NCI-H1930 (cell line): ENCODE measurements at regions not wholly inside any gene's neighbourhood (a gene's known extent, or its start where the extent isn't known, plus 50 kb on each side); places are given as distances from the start of the nearest gene placed in this dataset.
"Not testable (repeated sequence)": the region's sequence is repeated elsewhere in the genome, so short reads cannot be mapped to it uniquely, and the experiment has no call there.

Experiments
- DNase-seq, 2 experiments: peaks; one replicate each; lab custom pipeline; 2025; lab: John Stamatoyannopoulos, UW

DNA sequence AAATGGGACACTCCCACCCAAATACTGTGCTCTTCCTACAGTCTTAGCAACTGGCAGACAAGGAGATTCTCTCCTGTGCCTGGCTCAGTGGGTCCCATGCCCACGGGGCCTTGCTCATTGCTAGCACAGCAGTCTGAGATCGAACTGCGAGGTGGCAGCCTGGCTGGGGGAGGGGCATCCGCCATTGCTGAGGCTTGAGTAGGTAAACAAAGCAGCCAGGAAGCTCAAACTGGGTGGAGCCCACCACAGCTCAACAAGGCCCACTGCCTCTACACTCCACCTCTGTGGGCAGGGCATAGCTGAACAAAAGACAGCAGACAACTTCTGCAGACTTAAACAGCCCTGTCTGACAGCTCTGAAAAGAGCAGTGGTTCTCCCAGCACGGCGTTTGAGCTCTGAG lies 174.8 kb downstream of the COL12A1 start:
- not testable (repeated sequence) for DNase-seq

GRCh38 chr6:75029333-75029732 lies 176.5 kb downstream of the COL12A1 start:
- no peak for DNase-seq

DNA sequence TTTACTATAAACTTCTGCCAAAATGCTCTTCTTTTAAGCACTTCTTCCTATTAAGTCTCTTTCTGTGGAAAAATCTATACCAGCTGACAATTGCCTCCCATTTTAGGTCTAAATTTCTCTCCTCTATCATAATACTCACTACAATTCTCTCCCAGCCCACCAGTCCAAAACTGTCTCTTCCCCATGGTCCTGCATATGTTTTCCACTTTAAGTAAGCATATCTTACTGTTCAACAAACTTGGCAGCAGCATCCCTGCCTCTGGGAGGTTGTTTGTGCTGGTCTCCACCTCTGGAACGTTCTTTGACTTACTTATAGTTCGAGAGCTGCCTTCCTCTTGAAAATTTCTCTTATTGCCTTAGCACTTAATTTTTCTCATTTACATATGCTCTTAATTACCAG lies 180.5 kb downstream of the COL12A1 start:
- DNase-seq: no peak

DNA sequence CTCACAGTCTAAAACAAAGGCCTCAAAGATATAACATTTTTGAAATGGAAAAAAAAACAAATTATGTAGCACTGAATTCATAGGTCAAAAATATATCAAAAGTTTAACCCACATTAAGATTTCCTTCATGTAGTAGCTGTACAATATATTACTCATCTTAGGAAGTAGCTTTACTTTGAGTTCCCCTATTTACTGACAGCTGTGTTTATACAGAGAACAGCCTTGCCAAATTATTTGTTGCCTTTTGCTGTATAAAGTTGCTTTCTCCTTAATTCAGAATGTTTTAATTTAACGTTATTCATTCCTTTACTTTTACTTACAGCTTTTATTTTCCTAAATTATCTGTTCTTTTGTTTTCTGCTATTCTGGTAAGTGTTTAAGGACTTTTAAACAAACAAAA lies 181.0 kb downstream of the COL12A1 start:
- no peak for DNase-seq

- no peak for DNase-seq
These were observed 182.2 kb downstream of the COL12A1 start for GRCh38 chr6:75023634-75024033.

DNA sequence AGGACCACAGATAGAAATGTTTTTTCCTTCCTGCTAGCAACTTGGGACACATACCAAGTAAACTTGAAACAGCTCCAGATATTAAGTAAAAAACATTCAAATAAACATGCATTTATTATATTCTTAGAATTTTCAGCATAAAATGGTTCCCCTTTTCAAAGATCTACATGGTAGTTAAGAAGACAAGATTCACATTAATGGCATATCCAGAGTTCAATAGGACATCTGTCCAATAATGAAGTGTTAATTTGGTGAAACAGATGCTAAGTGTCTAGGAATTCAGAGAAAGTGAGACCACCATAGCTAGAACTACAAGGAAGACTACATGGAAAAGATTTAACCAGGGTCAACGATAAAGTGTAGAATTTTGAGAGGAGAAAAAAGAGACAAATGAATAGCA lies 184.9 kb downstream of the COL12A1 start:
- DNase-seq: no peak

- DNase-seq: no peak
These were observed 185.5 kb downstream of the COL12A1 start for GRCh38 chr6:75020376-75020775.

GRCh38 chr6:75012018-75012417 lies 193.8 kb downstream of the COL12A1 start:
- DNase-seq: no peak

GRCh38 chr6:75003984-75004383 lies 201.9 kb downstream of the COL12A1 start:
- DNase-seq: not testable (repeated sequence)

DNA sequence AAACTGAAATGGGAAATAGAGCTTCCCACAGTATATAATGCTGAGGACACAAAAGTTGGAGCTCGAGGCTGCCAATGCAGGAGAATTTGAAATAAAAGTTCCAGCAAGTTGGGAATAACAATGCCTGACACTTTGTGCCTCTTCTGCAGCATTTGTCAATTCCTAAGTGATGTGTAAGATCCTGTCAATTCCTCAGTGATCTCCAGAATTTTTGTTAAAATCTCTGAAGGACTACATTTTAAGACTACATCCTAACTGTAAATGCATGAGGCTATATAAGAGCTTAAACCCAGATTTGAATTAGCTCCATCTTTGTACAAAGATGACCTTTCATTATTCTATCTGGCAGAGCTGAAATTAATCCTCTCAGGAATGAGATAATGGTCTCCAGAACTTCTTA lies 208.2 kb downstream of the COL12A1 start:
- DNase-seq: no peak

DNA sequence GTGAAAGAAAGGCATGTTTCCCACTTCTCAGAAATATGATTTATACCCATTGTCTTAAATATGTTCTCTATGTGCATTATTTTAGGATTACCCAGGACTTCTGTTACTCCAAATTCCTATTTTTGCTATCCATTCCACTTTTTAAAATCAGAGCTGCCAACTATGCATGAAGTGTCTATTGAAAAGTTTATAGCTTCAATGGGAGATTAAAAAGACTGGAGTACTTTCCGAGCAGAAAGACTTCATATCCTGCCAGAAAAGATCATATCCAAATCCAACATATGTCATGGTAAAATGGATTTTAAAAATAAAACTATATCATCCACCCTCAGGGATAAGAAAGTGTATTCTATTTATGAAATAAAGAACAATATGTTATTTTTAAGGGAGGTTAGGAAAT lies 212.7 kb downstream of the COL12A1 start:
- DNase-seq: no peak

DNA sequence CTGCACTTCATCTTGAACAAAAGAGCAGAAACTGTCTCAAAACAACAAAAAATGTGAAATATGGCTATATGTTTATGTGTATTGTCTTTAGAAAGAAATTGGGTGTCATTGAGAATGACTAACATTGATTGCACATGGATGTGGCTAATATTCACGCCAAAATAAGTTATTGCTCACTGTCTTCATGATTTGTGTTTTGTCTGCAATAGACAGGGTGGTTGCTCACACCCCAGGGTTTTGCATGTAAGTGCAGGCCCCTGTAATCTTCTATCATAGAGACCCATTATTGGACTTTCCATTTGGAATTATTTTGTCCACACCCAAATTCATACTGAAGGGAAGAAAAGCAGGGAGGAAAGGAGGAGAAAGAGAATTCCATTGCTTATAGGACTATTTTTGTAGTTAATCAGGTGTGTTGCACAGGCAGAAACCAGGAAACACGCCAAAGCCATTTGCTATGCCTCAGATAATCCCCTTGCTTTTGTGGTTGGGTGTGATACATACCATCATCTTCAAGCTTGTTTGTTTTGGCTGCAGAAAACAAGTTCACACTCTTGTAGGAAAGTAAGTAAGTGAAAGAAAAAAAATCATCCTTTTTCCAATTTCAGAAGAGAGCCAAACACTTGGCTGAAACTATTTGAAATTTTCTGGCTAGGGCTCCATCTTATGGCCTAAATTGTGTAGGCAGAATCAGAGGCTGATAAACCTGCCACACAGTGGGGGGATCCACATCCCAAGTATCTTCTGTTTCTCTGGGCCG lies 214.1 kb downstream of the COL12A1 start:
- DNase-seq: no peak

DNA sequence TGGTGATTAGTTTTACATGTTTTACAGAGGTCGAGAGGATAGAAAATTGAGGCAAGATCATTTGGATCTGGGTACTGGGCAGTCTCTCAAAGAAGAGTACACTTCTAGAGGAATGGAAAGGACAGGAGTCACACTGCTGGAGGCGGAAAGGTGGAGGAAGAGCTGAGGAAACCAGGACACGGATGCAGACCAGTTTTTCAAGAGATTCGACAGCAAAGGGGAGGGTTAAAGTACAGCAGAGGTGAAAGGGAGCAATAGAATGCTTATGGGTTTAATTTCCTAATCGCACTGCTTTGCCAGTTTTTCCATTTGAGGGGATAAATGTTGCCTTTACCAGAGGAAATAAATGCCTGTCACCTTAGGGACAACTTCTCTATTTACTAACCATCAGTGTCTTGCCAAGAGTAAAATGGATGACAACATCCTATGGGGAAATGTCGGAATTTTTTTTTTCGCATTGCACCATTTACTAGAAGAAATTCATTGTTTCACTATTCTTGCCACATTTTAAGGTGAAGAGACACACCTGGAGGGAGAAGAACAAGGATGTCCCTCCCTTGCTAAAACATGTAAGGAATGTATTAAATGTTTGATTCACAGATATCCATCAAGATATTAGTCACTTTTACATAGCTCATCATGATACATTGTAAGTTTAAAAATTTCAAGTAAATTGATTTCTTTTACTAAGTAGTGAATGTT lies 226.6 kb downstream of the COL12A1 start:
- DNase-seq: no peak

GRCh38 chr6:74976701-74977100 lies 229.2 kb downstream of the COL12A1 start:
- DNase-seq: no peak

- DNase-seq: no peak
These were observed 229.8 kb downstream of the COL12A1 start for GRCh38 chr6:74976026-74976425.

GRCh38 chr6:74973591-74973990 lies 232.3 kb downstream of the COL12A1 start:
- DNase-seq: no peak

GRCh38 chr6:74971633-74972032 lies 234.2 kb downstream of the COL12A1 start:
- no peak for DNase-seq

GRCh38 chr6:74969591-74970267 lies 236.1 kb downstream of the COL12A1 start:
- DNase-seq: no peak

GRCh38 chr6:74967821-74968220 lies 238.0 kb downstream of the COL12A1 start:
- DNase-seq: no peak

DNA sequence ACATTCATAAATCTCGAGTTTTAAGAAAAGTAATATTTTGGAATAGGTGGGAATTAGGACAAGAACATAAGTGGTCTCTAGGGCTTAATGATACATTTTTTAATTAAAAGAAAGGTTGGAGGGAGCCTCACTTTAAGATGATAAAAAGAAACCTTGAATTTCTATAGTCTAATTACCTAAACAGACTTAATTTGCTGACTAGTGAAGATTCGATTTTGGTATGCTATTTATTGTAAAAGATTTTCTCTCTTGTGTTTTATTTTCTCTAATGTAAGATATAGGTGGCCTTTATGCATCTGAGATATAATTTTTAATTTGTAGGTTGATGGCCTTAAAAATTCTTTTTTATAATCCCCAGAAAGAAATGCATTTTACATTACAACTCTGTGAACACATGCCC lies 239.1 kb downstream of the COL12A1 start:
- DNase-seq: no peak

DNA sequence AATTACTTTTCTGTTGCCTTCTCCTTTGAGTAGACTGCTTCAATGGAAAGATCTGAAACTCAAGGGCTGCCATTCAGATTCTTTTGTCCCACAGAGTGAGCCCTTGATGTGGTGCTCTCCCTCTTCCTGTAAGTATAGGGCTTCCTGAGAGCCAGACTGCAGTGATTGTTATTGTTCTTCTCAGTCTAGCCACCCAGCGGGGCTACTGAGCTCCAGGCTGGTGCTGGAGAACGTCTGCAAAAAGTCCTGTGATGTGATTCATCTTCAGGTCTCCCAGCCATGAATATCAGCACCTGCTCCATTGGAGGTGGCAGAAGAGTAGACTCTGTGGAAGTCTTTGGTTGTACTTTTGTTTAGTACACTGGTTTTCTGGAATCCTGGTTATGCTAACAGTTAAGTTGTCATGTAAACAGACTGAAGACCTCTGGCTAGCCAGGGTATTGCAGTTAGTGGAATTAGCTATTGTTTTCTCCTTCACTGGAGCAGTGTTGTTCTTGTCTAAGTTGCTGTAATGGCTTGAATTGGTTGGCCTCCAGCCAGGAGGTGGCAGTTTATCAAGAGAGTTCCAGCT lies 240.9 kb downstream of the COL12A1 start:
- no peak for DNase-seq

DNA sequence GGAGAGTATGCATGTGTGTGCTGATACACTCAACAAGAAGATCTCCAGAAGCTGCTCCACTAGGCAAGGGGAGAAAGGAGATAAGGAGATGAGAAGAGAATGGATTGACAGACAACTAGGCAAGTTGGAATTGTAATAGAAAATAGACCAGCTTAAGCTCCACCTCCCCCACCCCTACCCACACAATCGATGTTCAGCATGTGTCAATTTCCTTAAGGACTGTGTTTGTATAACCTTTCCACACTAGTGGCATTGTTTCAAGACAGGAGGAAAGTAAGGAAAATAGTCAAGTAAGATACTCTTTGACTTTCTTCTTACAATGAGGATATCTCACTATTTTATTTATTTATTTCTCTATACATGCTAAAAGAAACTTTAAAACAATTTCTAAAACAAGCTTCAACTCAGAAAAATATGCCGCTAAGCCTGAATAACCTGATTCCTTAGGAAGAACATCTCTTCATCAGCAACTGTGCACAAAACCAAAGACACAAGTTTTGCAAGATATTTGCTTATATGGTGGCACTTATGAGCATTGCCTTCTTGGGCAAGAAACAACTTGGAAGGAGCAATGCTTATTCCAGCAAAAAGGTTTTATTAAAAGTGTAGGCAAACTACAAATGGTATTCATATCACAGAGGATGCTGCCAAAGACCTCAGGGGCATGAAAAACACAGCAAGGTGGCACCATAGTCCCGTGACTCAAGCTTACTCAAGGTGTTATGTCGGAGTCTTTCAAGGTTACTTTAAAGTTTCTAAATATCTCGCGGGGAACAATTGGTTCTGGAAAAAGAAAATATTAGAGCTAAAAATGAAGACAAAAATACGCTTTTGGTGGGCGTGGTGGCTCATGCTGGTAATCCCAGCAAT lies 249.1 kb downstream of the COL12A1 start:
- no peak for DNase-seq
